GM18505 (cell line): ENCODE measurements at regions not wholly inside any gene's neighbourhood (a gene's known extent, or its start where the extent isn't known, plus 50 kb on each side); places are given as distances from the start of the nearest gene placed in this dataset.

Experiments used
- ATAC-seq: cut with Tn5 transposase; IDR thresholded peaks from one replicate; pipeline ENCODE4 v1.9.1; 2021; ENCODE audit not compliant: unreplicated experiment
- POLR2A ChIP-seq: IDR thresholded peaks from 4 replicates; pipeline ENCODE4 v1.6.1; 2011; ENCODE audit warnings: borderline replicate concordance; ENCODE audit not compliant: insufficient read depth, insufficient read length; ENCODE audit errors: extremely low read depth

- no peak for TF ChIP-seq POLR2A
- no peak for ATAC-seq
Observed at GRCh38 chr6:132919045-132919860, 104.9 kb downstream of the RPS12 start.

- TF ChIP-seq POLR2A: no peak
- ATAC-seq: no peak
Observed at GRCh38 chr6:132927713-132928112, 113.3 kb downstream of the RPS12 start.

GRCh38 chr6:132929141-132929540 lies 114.8 kb downstream of the RPS12 start:
- ATAC-seq: no peak
- TF ChIP-seq POLR2A: no peak

DNA sequence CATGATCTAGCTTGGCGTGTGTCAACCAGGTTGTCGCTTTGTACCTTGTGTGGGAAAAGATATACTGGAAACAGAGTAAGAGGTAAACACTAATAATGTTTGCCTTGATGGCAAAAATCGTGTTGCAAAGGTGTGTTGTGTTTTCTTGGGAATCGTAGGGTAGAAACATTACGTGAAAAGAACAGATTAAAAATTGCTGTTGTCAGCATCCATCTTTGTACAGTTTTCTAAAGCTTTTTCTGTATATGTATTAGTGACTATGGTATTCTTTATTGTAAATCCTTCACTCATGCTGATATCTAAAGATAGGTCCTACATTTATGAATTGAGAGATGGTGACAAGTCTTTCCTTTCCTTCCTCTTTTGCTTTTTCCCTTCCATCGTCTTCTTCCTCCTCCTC lies 116.9 kb downstream of the RPS12 start:
- no peak for ATAC-seq
- no peak for TF ChIP-seq POLR2A

DNA sequence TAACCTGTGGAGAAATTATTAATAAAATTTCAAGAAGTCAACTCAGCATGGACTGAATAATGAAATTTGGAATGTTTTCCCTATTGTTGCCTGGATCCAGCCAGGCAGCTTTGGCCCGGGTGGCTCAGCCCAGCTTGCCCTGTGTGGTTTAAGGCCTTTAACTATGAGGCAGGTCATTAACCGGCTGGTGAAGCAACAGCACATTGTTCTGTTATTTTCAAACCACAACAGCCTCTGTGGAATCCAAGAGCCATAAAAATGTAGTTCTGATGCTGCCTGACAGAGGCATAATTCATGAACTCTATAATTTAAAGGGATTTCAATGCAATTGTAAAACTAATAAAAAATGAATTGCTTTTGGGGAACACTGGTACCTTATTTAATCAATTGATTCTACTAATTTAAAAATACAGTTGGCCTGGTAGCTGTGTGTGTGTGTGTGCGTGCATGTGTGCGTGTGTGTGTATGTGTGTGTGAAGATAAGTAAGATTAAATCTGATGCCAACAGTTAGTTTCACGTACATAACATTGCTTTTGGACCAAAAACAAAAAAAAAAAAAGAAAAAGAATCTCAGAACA lies 117.7 kb downstream of the RPS12 start:
- no peak for TF ChIP-seq POLR2A
- no peak for ATAC-seq

DNA sequence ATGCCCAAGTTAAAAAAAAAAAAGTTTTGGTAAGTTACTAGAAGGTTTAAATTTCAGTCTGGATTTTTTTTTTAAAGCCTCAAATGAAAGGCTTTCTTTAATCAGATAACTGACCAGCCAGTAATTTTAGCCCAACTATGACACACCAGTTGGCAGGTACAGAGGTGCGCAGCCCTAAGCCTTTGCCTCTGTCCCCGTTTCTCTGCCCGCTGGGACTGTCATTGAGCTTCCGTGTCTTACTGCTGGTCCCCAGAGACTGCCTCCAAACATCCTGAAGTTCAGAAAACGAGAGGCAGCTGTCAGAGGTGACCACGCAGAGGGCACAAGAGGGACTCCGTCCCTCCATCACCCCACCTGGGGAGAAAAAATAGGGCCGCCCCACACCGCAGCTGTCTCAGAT lies 118.2 kb downstream of the RPS12 start:
- TF ChIP-seq POLR2A: no peak
- no peak for ATAC-seq

DNA sequence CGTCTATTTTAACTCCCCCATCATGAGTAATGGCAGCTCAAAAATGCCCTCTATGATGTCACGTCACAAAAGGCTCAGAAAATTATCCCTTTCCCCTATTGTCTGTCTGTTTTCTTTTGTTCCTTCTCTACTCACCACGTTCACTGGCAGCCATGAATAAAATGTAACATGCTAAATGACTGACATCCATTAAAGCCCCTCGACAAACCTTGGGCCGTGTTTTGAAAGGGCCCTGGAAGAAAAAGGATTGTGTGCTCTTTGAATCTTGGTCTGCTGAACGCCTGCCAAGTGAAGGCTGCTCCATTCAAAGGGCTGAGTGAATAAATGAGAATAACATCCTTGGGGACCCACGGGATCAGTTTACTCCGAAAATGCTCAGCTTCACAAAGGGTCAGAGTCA lies 118.7 kb downstream of the RPS12 start:
- no peak for ATAC-seq
- no peak for TF ChIP-seq POLR2A

DNA sequence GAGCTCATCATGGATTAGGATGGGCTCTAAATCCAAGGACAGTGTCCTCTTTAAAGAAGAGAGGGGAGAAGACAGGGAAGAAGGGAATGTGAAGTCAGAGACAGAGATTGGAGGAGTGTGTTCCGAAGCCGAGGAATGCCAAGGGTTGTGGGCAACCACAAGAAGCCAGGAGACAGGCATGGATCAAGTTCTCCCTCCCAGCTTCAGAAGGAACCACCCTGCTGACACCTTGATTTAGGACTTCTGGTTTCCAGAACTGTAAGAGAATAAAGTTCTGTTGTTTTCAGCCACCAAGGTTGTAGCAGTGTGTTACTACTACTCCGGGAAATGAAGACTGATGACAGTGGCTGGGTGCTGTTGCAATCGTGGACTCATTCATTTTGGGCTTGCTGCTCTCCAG lies 120.1 kb downstream of the RPS12 start:
- no peak for TF ChIP-seq POLR2A
- no peak for ATAC-seq

DNA sequence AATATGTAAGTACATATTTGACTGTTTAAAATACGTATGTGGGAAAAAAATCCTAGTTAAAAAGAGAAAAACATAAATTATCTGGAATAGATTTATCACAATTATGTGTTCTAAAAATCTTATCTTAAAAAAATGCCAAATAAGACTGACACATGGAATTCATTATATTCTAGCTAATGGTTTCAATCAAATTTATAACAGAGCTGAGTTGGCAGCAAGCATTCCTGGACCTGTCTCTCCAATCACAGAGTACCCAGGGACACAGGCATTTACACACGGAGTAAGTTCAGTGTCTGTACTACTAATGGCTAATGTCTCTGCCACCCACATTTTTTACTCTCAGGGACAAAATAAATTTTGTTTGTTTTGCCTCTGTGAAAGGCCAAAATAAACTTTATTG lies 122.3 kb downstream of the RPS12 start:
- ATAC-seq: no peak
- no peak for TF ChIP-seq POLR2A

DNA sequence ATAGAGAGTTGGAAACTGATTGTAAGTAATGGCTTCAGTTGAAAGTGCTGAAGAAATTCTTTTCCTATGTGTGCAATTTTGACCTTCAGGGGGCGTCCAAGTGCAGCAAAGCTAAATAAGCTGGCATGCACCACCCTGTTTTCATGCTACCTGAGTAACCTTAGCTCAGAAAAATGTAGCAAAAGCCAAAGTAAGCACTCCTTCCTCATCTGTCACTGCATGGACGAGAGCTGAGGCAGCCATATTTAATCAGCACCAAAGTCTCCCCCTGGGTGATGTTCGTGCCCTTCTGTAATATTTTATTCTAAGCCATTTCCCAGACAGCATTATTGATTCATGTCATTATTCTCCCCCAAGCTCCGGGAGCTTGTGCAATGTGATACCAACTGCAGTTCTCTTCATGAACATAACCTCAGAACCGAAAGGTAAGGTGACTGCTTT lies 123.1 kb downstream of the RPS12 start:
- TF ChIP-seq POLR2A: no peak
- ATAC-seq: no peak

GRCh38 chr6:132948889-132949288 lies 134.5 kb downstream of the RPS12 start:
- no peak for ATAC-seq
- TF ChIP-seq POLR2A: no peak

DNA sequence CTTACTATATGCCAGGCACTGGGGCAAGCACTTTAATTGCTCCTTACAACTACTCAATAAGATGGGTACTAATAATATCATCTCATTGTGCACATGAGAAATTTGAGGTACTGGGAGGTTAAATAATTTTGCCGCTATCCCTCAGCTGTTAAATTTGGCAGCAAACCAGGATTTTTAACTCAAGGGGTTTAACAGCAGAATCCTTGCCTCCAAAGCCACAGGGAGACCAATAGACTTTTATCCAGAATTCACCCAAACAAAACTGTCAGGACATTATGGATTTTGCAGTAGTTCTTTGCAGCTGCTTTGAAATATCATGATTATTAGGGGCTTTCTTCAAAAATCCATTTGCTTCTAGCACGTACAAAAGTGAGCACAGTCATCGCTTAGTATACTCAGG lies 136.2 kb downstream of the RPS12 start:
- ATAC-seq: no peak
- no peak for TF ChIP-seq POLR2A

GRCh38 chr6:132952031-132952867 lies 137.9 kb downstream of the RPS12 start:
- no peak for ATAC-seq
- TF ChIP-seq POLR2A: no peak

DNA sequence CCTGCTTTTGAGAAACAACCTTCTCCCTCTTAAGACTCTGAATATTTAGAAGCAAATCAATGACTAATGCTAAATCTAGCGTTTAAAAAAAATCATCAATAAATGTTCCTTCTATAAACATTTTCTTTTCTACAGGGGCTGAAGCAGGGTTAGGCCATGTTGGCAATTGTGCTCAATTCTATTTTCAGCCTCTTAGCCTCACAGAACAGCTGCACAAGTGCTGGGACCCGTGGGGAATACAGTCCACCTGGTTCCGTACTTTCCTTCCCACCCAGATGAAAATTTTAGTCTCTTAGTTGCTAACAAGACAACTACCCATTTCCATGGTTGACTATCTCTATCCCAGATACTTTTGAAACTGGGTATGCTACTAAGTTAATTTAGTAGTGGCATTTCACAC lies 138.6 kb downstream of the RPS12 start:
- TF ChIP-seq POLR2A: no peak
- no peak for ATAC-seq

GRCh38 chr6:132954222-132954621 lies 139.9 kb downstream of the RPS12 start:
- no peak for ATAC-seq

More at GRCh38 chr6:132954222-132954621, 139.9 kb downstream of the RPS12 start:
- TF ChIP-seq POLR2A: no peak
